Panc1 (cell line): ENCODE measurements at regions not wholly inside any gene's neighbourhood (a gene's known extent, or its start where the extent isn't known, plus 50 kb on each side); places are given as distances from the start of the nearest gene placed in this dataset.

Experiments used
- ATAC-seq: fragments of 200-7000 bp; cut with Tn5 transposase; 2 replicates; pipeline ENCODE4 v1.9.1; 2020; ENCODE audit warnings: mild to moderate bottlenecking, moderate library complexity
- BruUV-seq: library from RNA; stranded (reverse); fragments of 400-500 nt; replicated peaks from 2 replicates; lab custom pipeline; 2021; lab: Mats Ljungman, UMichigan
- CTCF ChIA-PET: fragments of 300-600 bp; sonication (Branson Sonifier 250); formaldehyde crosslinking; loops from one replicate; lab custom pipeline; 2022; ENCODE audit warnings: antibody characterized with exemption; lab: Charles Lee
- POLR2A ChIA-PET: fragments of 300-600 bp; sonication (Branson Sonifier 250); formaldehyde crosslinking; loops from one replicate; lab custom pipeline; 2022; ENCODE audit warnings: antibody characterized with exemption; lab: Charles Lee
- DNase-seq: peaks from one replicate; pipeline ENCODE4 v3.0.0-alpha.2; 2010; ENCODE audit warnings: low read depth, low spot score
- H3K27ac ChIP-seq: 2 replicates; pipeline ENCODE4 v1.5.1; 2011; ENCODE audit warnings: mild to moderate bottlenecking, low read length, inconsistent platforms
- H3K27me3 ChIP-seq: fragments of 200-500 bp; sonication (Bioruptor generic); 2 replicates; pipeline ENCODE4 v1.6.0; 2014; ENCODE audit warnings: low read length, inconsistent platforms; ENCODE audit not compliant: control insufficient read depth, insufficient read depth
- H3K36me3 ChIP-seq: fragments of 200-500 bp; sonication (Bioruptor generic); 2 replicates; pipeline ENCODE4 v1.5.1; 2014; ENCODE audit warnings: inconsistent platforms, mild to moderate bottlenecking, low read length, moderate library complexity; ENCODE audit not compliant: control insufficient read depth, insufficient read depth
- H3K4me1 ChIP-seq: 2 replicates; pipeline ENCODE4 v1.5.1; 2011; ENCODE audit warnings: inconsistent platforms, mild to moderate bottlenecking, low read length, moderate library complexity; ENCODE audit not compliant: control insufficient read depth, insufficient read depth
- H3K4me3 ChIP-seq, 2 experiments: 2 replicates each; pipeline ENCODE4 v1.5.1; 2011 to 2012; ENCODE audit warnings: low read depth in 2 of 2, low read length in 2 of 2, mild to moderate bottlenecking in 2 of 2, inconsistent platforms in 1 of 2, moderate library complexity in 1 of 2
- H3K9me3 ChIP-seq: fragments of 200-500 bp; sonication (Bioruptor generic); 2 replicates; pipeline ENCODE4 v1.5.1; 2014; ENCODE audit warnings: low read depth, mild to moderate bottlenecking, inconsistent platforms, low read length, moderate library complexity; ENCODE audit not compliant: control insufficient read depth, insufficient read depth
- CTCF ChIP-seq: fragments of 450-650 bp; IDR thresholded peaks from 2 replicates; pipeline ENCODE4 v1.5.1; 2017; ENCODE audit warnings: mild to moderate bottlenecking
- POLR2AphosphoS5 ChIP-seq: IDR thresholded peaks from 2 replicates; pipeline ENCODE4 v1.6.1; 2012; ENCODE audit warnings: mild to moderate bottlenecking, low read depth, low read length, moderate library complexity
- REST ChIP-seq, 2 experiments: IDR thresholded peaks; 2 replicates each; pipeline ENCODE4 v1.6.1; 2011 to 2012; ENCODE audit warnings: low read depth in 2 of 2, control low read depth in 1 of 2, low read length in 1 of 2, mild to moderate bottlenecking in 1 of 2, moderate library complexity in 1 of 2; ENCODE audit not compliant: insufficient read depth in 1 of 2
- SIN3A ChIP-seq: IDR thresholded peaks from 2 replicates; pipeline ENCODE4 v1.6.1; 2012; ENCODE audit warnings: low read depth, mild to moderate bottlenecking, low read length, moderate library complexity, borderline replicate concordance; ENCODE audit not compliant: insufficient read depth
- TCF7L2 ChIP-seq: IDR thresholded peaks from 2 replicates; pipeline ENCODE4 v1.6.1; 2011; ENCODE audit warnings: mild to moderate bottlenecking, low read depth, low read length, inconsistent platforms
- in situ Hi-C: cut with HindIII; loops from 2 replicates; pipeline ENCODE4 v1.10.0; 2016; ENCODE audit warnings: low sequenced_read_pairs, low pct_unique_long_range_greater_than_20kb
- intact Hi-C: fragments of 100-400 bp; cut with micrococcal nuclease; formaldehyde crosslinking; loops from one replicate; pipeline ENCODE4 v1.10.0; 2022; ENCODE audit not compliant: unreplicated experiment

GRCh38 chr3:1830851-1831250, 267.8 kb upstream of the CNTN4 start:
- Histone ChIP-seq H3K36me3 (no peaks in the 10 kb centered on the region), H3K27me3 (no peaks in the 10 kb centered on the region), H3K4me3 (no peak overlapping the region), H3K4me1 (no peaks in the 10 kb centered on the region), H3K27ac (no peak overlapping the region), H3K9me3 (no peaks in the 10 kb centered on the region)
- ATAC-seq = no peak
- ChIA-PET POLR2A (no interaction called here), CTCF (no interaction called here)
- intact Hi-C loops (no loop called here), in situ Hi-C loops (no loop called here)
- BruUV-seq = no TSS peak
- no peak for TF ChIP-seq REST (IDR thresholded peaks at IDR 0.05; ENCODE audit: insufficient read depth in 1 of 2, low read depth in 2 of 2, low read length in 1 of 2)
- no peak for TF ChIP-seq CTCF
- no peak for TF ChIP-seq TCF7L2
- DNase-seq = no peak

GRCh38 chr3:1832395-1832794, 266.3 kb upstream of the CNTN4 start:
- intact Hi-C loops = no loop called here
- Histone ChIP-seq H3K36me3 (no peaks in the 10 kb centered on the region), H3K27ac (no peak overlapping the region), H3K9me3 (no peaks in the 10 kb centered on the region), H3K4me1 (no peaks in the 10 kb centered on the region), H3K4me3 (no peak overlapping the region), H3K27me3 (no peaks in the 10 kb centered on the region)
- in situ Hi-C loops = no loop called here
- BruUV-seq = no TSS peak
- DNase-seq (no peak), ATAC-seq (no peak)
- ChIA-PET POLR2A (no interaction called here), CTCF (no interaction called here)
- no peak for TF ChIP-seq POLR2AphosphoS5
- TF ChIP-seq TCF7L2 = no peak
- TF ChIP-seq REST (IDR thresholded peaks at IDR 0.05; ENCODE audit: insufficient read depth in 1 of 2, low read depth in 2 of 2, low read length in 1 of 2) = no peak
- TF ChIP-seq SIN3A = no peak
- TF ChIP-seq CTCF = no peak
